ENCODE measurements at regions not wholly inside any gene's neighbourhood (a gene's known extent, or its start where the extent isn't known, plus 50 kb on each side); places are given as distances from the start of the nearest gene placed in this dataset.

DNA sequence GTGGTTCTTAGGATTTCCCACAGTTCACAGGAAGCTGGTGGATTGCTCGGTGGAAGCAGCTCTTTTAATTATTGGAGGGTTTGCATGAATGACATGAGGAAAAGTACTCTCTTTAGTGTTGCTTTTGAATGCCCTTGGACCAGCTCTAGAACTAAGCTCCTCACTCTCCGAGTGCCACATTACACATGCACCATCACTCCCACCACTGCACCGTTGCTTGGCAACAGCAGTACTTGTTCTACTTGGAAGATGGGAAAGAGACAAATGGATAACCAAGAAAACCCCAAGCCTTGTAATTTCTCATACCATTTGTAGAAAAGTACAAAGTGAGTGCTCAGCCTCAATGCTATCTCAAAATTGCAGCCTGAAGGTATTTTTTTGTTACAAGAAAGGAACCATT lies 620.2 kb upstream of the BOD1L1 start (continued):
- TF ChIP-seq CHD7 (IDR thresholded peaks at IDR 0.05; ENCODE audit: insufficient replicate concordance, low read length) (no peak), TCF12 (IDR thresholded peaks at IDR 0.05; ENCODE audit: low read depth, low read length) (no peak), GABPA (IDR thresholded peaks at IDR 0.05; ENCODE audit: borderline replicate concordance, insufficient read depth, low read length) (no peak), TEAD4 (IDR thresholded peaks at IDR 0.05; ENCODE audit: low read depth, low read length) (no peak), MAFK (IDR thresholded peaks at IDR 0.05; ENCODE audit: low read depth, low read length) (no peak), E2F6 (IDR thresholded peaks at IDR 0.05) (no peak)

All from H1 (cell line).